PC-9 (cell line): ENCODE measurements at regions not wholly inside any gene's neighbourhood (a gene's known extent, or its start where the extent isn't known, plus 50 kb on each side); places are given as distances from the start of the nearest gene placed in this dataset.

Experiments used
- EZH2 ChIP-seq: fragments of 200-600 bp; sonication (generic); IDR thresholded peaks from 2 replicates; pipeline ENCODE4 v1.8.0; 2017; ENCODE audit warnings: antibody characterized with exemption, low read depth
- TF ChIP-seq, protein P1 (sequence below): fragments of 200-600 bp; sonication (generic); conservative IDR thresholded peaks from 2 replicates; pipeline ENCODE4 v1.6.1; 2017; ENCODE audit warnings: mixed run types, antibody characterized with exemption, mild to moderate bottlenecking, moderate library complexity

GRCh38 chr10:90148116-90148855 is 446.9 kb downstream of the KIF20B start:
- TF ChIP-seq, protein P1, sequence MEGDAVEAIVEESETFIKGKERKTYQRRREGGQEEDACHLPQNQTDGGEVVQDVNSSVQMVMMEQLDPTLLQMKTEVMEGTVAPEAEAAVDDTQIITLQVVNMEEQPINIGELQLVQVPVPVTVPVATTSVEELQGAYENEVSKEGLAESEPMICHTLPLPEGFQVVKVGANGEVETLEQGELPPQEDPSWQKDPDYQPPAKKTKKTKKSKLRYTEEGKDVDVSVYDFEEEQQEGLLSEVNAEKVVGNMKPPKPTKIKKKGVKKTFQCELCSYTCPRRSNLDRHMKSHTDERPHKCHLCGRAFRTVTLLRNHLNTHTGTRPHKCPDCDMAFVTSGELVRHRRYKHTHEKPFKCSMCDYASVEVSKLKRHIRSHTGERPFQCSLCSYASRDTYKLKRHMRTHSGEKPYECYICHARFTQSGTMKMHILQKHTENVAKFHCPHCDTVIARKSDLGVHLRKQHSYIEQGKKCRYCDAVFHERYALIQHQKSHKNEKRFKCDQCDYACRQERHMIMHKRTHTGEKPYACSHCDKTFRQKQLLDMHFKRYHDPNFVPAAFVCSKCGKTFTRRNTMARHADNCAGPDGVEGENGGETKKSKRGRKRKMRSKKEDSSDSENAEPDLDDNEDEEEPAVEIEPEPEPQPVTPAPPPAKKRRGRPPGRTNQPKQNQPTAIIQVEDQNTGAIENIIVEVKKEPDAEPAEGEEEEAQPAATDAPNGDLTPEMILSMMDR: peak; percentile 43; the same call in 1 of the 2 replicates
- no peak for TF ChIP-seq EZH2
